C4-2B (cell line): ENCODE measurements at regions not wholly inside any gene's neighbourhood (a gene's known extent, or its start where the extent isn't known, plus 50 kb on each side); places are given as distances from the start of the nearest gene placed in this dataset.

Experiments used
- CTCF ChIP-seq: fragments of 450-650 bp; conservative IDR thresholded peaks from 2 replicates; pipeline ENCODE4 v1.5.1; 2017; ENCODE audit warnings: mild to moderate bottlenecking
- ZFX ChIP-seq: fragments of 450-650 bp; IDR thresholded peaks from 2 replicates; pipeline ENCODE4 v1.6.1; 2017

- TF ChIP-seq CTCF = no peak
- TF ChIP-seq ZFX = no peak
These were observed 87.8 kb downstream of the MRM1 start for GRCh38 chr17:36689089-36689667.
